ENCODE measurements at regions not wholly inside any gene's neighbourhood (a gene's known extent, or its start where the extent isn't known, plus 50 kb on each side); places are given as distances from the start of the nearest gene placed in this dataset.

DNA sequence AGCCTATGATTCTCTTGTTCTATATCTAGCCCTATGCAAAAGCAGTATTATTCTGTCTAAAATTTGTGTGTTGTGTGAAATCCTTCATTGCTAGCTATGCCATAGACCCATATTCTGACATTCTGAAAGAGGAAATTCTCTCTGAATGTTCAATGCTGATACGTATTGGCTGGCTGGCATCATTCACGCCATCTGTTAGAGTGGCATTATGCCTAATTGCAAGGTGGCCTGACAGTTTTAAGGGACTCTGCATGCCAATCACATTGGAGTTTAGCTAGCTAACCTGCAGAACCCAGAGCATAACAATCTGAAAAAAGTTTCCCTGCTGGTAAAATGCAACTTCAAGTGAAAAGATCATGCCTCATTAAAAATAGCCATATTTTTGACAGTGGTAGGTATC, 316.0 kb downstream of the SOX11 start:
- in situ Hi-C loops (cut with HindIII; ENCODE audit: low pct_unique_long_range_greater_than_20kb, low sequenced_read_pairs) = no loop called here
- no peak for DNase-seq (ENCODE audit: low read depth, low spot score)

- DNase-seq (ENCODE audit: low read depth, low spot score) = no peak
- in situ Hi-C loops (cut with HindIII; ENCODE audit: low pct_unique_long_range_greater_than_20kb, low sequenced_read_pairs) = no loop called here
Observed at GRCh38 chr2:6008726-6009125, 316.5 kb downstream of the SOX11 start.

- DNase-seq (ENCODE audit: low read depth, low spot score) = no peak
- in situ Hi-C loops (cut with HindIII; ENCODE audit: low pct_unique_long_range_greater_than_20kb, low sequenced_read_pairs) = no loop called here
Observed at GRCh38 chr2:6010163-6010562, 318.0 kb downstream of the SOX11 start.

DNA sequence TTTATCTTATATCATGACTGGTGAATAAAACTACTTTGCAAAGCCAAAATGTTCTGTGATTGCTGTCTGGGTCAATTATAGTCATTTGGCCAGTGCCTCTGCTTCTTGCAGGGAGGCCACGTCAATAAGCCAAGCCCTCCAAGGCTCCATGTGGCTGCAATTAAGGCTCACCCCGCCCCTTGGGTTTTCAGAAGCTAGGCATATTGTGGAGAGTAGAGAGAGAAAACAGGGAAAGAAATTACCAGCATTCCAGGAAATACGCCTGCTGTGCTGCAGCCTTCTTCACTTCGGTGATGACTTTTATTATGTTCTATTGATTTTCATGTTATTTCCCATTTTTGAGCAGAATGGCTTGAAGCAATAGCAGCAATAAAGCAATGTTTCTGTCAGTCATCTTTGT, 319.7 kb downstream of the SOX11 start:
- in situ Hi-C loops (cut with HindIII; ENCODE audit: low pct_unique_long_range_greater_than_20kb, low sequenced_read_pairs) = no loop called here
- no peak for DNase-seq (ENCODE audit: low read depth, low spot score)

- DNase-seq (ENCODE audit: low read depth, low spot score) = no peak
- in situ Hi-C loops (cut with HindIII; ENCODE audit: low pct_unique_long_range_greater_than_20kb, low sequenced_read_pairs) = no loop called here
Observed at GRCh38 chr2:6017736-6018286, 325.6 kb downstream of the SOX11 start.

- no peak for DNase-seq (ENCODE audit: low read depth, low spot score)
- in situ Hi-C loops (cut with HindIII; ENCODE audit: low pct_unique_long_range_greater_than_20kb, low sequenced_read_pairs) = no loop called here
Observed at GRCh38 chr2:6024229-6024628, 332.0 kb downstream of the SOX11 start.

DNA sequence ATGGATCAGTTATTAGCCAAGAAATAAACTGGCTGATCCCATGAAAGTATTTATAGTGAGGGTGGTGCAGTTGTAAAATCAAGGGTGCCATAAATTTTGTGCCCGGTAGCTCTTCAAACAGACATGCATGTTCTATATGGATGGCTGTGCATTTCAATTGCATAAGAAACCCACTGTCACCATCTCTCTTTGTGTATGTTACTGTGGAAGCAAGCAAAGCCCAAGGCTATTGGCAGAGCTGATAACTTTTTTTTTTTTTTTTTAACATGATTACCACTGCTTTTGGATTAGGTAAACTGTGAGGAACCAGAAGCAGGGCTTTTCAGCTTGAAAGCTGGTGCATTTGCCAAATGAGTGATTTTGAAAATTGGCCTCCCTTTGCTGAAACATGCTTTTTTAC, 332.6 kb downstream of the SOX11 start:
- DNase-seq (ENCODE audit: low read depth, low spot score) = no peak
- in situ Hi-C loops (cut with HindIII; ENCODE audit: low pct_unique_long_range_greater_than_20kb, low sequenced_read_pairs) = no loop called here

DNA sequence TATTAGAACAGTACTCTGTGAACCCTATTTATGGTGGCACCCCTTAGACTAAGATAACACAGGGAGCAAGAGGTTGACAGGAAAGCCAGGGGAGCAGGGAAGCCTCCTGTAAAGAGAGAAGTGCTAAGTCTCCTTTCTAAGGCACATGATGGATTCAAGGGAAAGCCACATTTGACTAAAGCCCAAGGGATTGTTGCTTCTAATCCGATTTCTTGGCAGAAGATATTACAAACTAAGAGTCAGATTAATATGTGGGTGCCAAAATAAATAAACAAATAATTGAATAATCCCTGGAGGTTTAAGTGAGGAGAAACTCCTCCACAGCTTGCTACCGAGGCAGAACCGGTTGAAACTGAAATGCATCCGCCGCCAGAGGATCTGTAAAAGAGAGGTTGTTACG, 333.2 kb downstream of the SOX11 start:
- in situ Hi-C loops (cut with HindIII; ENCODE audit: low pct_unique_long_range_greater_than_20kb, low sequenced_read_pairs) = no loop called here

DNA sequence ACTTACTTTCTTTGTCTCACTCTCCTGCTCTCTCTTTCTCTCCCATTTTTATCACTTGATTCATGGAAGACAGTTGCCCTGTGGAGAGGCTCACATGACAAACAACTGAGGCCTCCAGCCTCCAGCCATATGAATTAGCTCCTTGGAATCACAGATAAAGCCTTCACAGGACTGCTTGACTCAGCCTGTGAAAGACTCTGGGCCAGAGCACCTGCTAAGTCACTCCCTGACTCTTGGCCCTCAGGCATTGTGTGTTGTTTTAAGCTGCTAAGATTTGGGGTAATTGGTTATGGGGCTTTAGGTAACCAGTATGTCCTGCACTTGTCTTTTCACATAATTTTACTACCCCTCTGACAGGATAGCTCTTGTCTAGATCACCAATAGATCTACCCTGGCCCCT, 334.9 kb downstream of the SOX11 start:
- in situ Hi-C loops (cut with HindIII; ENCODE audit: low pct_unique_long_range_greater_than_20kb, low sequenced_read_pairs) = no loop called here
- DNase-seq (ENCODE audit: low read depth, low spot score) = no peak

More for the DNA sequence above, 333.2 kb downstream of the SOX11 start:
- no peak for DNase-seq (ENCODE audit: low read depth, low spot score)

DNA sequence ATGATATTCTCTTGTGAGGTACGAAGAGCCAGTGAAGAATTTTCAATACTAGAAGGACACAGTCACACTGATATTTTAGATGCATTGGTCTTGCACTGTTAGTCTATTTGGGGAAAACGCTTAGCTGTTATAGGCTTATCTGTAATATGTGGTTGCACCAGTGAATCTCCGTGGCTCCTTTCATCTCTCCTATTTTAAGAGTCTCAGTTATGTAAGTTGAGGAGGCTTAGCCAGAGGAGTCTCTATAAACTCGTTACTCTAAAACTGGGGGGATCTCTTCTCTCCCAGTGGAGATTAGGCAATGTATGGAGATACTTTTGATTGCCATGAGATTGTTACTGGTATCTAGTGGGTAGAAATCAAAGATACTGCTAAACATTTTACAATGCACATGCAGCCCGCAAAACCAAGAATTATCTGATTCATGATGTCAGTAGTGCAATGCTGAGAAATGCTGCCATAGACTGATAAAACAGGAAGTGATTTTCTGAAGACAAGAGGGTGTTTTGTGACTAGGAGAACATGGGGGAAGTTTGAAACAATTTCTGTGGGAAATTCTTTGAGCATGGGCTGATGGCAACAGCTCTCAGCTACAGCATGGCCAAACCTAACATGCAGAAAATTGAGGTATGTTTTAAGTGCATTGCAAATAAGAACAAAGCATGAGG, 339.1 kb downstream of the SOX11 start:
- in situ Hi-C loops (cut with HindIII; ENCODE audit: low pct_unique_long_range_greater_than_20kb, low sequenced_read_pairs) = no loop called here
- DNase-seq (ENCODE audit: low read depth, low spot score) = no peak

GRCh38 chr2:6036211-6036610, 344.0 kb downstream of the SOX11 start:
- in situ Hi-C loops (cut with HindIII; ENCODE audit: low pct_unique_long_range_greater_than_20kb, low sequenced_read_pairs) = no loop called here
- DNase-seq (ENCODE audit: low read depth, low spot score) = no peak

DNA sequence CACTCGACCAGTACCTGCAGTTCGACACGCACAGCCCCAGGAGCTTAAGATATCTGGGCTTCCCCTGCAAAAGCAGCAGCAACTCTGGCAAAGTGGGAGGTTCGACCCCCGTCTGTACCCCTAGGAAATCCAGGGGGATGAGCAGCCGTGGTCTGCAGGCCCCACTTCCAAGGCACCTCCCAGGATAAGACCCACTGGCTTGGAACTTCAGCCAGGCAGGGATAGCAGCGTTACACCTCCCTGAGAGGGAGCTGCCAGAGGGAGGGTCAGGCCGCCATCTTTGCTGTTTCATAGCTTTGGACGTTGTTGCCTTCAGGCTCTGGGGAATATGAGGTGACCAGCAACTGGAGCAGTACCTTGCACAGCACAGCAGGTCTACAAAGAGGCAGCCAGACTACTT, 351.1 kb downstream of the SOX11 start:
- DNase-seq (ENCODE audit: low read depth, low spot score) = no peak
- in situ Hi-C loops (cut with HindIII; ENCODE audit: low pct_unique_long_range_greater_than_20kb, low sequenced_read_pairs) = no loop called here

DNA sequence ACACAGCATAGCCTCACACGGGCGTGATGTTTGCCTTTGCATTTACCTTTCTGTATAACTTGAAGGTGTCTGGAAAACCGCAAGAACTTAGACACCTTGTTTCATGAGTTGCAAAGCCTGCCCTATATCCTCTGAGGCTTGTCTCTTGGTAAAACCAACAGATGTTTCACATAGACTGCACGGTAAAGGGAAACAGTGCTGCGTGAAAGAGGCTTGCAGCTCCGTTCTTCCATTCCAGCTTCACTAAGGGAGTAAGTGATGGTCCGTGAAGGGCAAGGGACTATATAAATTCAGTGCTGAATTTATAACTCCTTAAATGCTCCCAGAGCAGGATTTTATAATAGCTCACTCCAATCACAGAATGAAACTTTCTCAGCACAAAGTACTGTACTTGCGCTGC, 360.5 kb downstream of the SOX11 start:
- DNase-seq (ENCODE audit: low read depth, low spot score) = no peak
- in situ Hi-C loops (cut with HindIII; ENCODE audit: low pct_unique_long_range_greater_than_20kb, low sequenced_read_pairs) = no loop called here

DNA sequence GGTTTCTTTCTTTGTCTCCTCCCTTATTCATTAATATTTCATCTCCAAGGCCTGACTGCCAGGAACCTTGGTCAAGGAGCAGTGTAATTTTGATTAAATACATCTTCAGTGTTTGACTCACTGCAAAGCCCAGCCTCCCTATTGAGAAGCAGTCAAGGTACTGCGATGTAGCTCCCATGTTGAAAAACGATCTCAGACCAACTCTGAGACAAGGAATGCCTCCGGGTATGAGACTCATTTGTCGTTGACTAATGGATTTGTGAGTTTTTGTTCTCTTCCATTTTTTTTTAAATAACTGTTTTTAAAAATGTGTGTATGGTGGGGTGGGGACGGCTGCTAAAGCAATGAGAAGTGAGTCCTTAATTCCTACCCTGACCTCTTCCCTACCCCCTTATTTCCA, 361.6 kb downstream of the SOX11 start:
- no peak for DNase-seq (ENCODE audit: low read depth, low spot score)
- in situ Hi-C loops (cut with HindIII; ENCODE audit: low pct_unique_long_range_greater_than_20kb, low sequenced_read_pairs) = no loop called here

- DNase-seq (ENCODE audit: low read depth, low spot score) = no peak
- in situ Hi-C loops (cut with HindIII; ENCODE audit: low pct_unique_long_range_greater_than_20kb, low sequenced_read_pairs) = no loop called here
Observed at GRCh38 chr2:6054161-6054671, 362.0 kb downstream of the SOX11 start.

GRCh38 chr2:6060992-6061663, 368.9 kb downstream of the SOX11 start:
- in situ Hi-C loops (cut with HindIII; ENCODE audit: low pct_unique_long_range_greater_than_20kb, low sequenced_read_pairs) = no loop called here

DNA sequence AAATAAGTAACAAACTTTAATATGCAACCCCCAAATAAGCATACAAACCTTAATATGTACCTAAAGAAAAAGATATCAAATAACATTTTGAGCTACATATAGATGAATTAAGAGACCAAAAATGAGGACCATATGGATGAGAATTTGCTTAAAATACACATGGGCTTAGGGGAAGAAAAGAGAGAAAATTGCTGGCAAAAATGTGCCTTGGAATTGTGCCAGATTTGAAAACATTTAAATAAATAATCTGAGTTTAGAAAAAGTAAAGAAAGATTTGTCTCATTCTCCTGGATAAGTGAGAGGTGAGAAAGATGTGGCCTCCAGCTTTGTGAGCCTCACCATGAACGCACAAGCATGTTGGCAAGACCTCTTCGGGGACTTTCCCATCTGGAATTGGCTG, 372.6 kb downstream of the SOX11 start:
- in situ Hi-C loops (cut with HindIII; ENCODE audit: low pct_unique_long_range_greater_than_20kb, low sequenced_read_pairs) = no loop called here
- no peak for DNase-seq (ENCODE audit: low read depth, low spot score)

More at GRCh38 chr2:6060992-6061663, 368.9 kb downstream of the SOX11 start:
- DNase-seq (ENCODE audit: low read depth, low spot score) = no peak

DNA sequence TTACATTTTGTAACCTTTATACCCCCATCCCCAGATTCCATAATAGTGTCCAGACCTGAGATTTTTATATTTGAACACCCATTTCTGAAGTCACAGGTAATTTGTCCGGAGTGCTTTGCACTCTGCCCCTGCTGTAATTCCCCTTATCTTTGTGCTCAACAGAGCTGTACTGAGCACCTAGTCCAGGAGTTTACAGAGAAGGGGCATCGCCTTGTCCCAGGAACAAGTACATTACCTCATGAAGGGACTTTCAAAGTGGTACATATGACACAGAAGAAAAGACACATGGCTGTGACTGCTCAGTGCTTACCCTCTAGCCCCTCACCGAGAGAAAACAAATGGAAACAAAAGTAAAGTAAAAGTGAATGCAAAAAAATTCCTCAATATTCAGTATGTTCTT, 373.5 kb downstream of the SOX11 start:
- no peak for DNase-seq (ENCODE audit: low read depth, low spot score)
- in situ Hi-C loops (cut with HindIII; ENCODE audit: low pct_unique_long_range_greater_than_20kb, low sequenced_read_pairs) = no loop called here

DNA sequence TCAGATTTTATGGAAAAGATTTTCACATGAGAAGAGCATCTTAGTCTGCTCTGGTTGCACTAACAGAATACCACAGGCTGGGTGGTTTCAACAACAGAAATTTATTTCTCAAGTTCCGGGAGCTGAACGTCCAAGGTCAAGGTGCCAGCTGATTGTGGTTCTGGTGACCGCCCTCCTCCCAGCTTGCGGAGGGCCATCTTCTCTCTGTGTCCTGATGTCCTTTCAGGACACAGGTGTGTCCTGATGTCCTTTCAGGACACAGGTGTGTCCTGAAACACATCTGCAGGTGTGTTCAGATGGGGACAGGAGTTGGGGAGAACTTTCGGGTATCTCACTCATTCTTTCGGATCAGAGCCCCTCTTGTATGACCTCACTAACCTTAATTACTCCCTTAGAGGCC, 374.9 kb downstream of the SOX11 start:
- DNase-seq (ENCODE audit: low read depth, low spot score) = no peak
- in situ Hi-C loops (cut with HindIII; ENCODE audit: low pct_unique_long_range_greater_than_20kb, low sequenced_read_pairs) = no loop called here

All from SK-MEL-5 (cell line).